H1 (cell line): ENCODE measurements at regions not wholly inside any gene's neighbourhood (a gene's known extent, or its start where the extent isn't known, plus 50 kb on each side); places are given as distances from the start of the nearest gene placed in this dataset.

Experiments
- TF ChIP-seq, protein P1 (sequence below), 3 experiments: IDR thresholded peaks; 1 replicate in 2 of 3; 2 replicates in 1 of 3; pipeline versions ENCODE4 v1.5.1 to v1.6.1; 2011; ENCODE audit warnings: low read length in 3 of 3, mild to moderate bottlenecking in 3 of 3, inconsistent platforms in 2 of 3, low read depth in 1 of 3, moderate library complexity in 1 of 3; ENCODE audit not compliant: insufficient read depth in 1 of 3; ENCODE audit errors: control extremely low read depth in 1 of 3

DNA sequence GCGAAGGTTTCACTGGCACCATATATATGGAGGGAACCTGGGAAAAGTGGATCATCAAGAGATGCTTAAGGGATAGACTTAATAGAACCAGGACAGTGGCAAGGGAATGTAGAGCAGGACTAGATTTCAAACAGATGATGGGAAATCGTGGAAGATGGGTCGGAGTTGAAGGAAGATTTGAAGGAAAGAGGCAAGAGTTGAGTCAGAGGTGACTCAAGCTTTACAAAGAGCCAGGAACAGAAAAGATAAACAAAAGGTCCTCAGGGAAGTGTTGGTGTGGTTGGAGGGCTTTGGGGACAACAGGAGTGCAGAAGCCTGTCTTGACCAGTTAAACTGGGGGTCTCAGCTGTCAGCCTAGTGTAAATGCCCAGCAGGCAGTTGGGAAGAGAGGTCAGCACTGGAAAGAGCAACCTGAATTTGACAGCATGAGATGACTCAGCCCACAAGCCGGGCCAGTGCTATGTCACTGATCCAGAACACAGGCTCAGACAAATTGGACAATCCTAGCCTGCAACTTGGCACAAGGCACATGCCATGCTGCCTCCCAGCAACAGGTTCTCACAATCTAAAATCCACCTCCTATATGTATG is 230.5 kb downstream of the IDS start (continued):
- TF ChIP-seq, protein P1, sequence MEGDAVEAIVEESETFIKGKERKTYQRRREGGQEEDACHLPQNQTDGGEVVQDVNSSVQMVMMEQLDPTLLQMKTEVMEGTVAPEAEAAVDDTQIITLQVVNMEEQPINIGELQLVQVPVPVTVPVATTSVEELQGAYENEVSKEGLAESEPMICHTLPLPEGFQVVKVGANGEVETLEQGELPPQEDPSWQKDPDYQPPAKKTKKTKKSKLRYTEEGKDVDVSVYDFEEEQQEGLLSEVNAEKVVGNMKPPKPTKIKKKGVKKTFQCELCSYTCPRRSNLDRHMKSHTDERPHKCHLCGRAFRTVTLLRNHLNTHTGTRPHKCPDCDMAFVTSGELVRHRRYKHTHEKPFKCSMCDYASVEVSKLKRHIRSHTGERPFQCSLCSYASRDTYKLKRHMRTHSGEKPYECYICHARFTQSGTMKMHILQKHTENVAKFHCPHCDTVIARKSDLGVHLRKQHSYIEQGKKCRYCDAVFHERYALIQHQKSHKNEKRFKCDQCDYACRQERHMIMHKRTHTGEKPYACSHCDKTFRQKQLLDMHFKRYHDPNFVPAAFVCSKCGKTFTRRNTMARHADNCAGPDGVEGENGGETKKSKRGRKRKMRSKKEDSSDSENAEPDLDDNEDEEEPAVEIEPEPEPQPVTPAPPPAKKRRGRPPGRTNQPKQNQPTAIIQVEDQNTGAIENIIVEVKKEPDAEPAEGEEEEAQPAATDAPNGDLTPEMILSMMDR (IDR thresholded peaks at IDR 0.05; ENCODE audit: control extremely low read depth in 1 of 3, insufficient read depth in 1 of 3, low read depth in 1 of 3, low read length in 3 of 3) = no peak
